ENCODE measurements at regions not wholly inside any gene's neighbourhood (a gene's known extent, or its start where the extent isn't known, plus 50 kb on each side); places are given as distances from the start of the nearest gene placed in this dataset.

DNA sequence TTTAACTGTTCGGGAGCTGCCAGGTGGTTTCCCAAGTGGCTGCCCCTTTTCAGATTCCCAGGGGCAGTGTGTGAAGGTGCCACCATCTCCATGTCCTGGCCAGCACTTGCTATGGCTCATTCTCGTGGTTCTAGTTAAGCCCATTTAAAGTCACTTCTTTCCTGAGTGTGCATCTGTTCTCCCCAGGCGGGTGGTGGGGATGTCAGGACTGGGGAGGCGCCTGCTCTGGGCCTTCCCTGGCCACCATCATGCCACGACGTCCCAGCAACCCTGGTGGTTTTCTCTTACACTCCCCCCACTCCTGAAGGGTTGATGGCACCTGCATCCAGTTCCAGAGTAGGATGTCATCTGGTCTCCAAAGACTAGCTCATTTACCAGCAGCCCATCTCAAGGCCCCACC is 56.8 kb upstream of the TAMM41 start:
- BruUV-seq (replicated peaks): no TSS peak
- H3K79me2 ChIP-seq (ENCODE audit: insufficient read depth, low read length): no peaks in the 10 kb centered on the region
- ChIA-PET CTCF (no interaction called here), POLR2A (no interaction called here), RAD21 (ENCODE audit: low non-redundant PET in 1 of 2, low total read pairs in 2 of 2, uncharacterized antibody in 2 of 2, unreplicated experiment in 2 of 2) (no interaction called here)
- H3K9ac ChIP-seq (ENCODE audit: low read length): no peak overlapping the region
- H3K4me2 ChIP-seq (ENCODE audit: low read length): no peak overlapping the region
- DNase-seq (ENCODE audit: low read depth, low spot score): no peak
- ATAC-seq: no peak
- H4K20me1 ChIP-seq (ENCODE audit: insufficient read depth): no peaks in the 10 kb centered on the region
- H3K36me3 ChIP-seq (ENCODE audit: control insufficient read depth in 1 of 2, insufficient read depth in 2 of 2, low read length in 2 of 2): no peaks in the 10 kb centered on the region
- TF ChIP-seq EZH2 (IDR thresholded peaks at IDR 0.05) (no peak), SRF (IDR thresholded peaks at IDR 0.05; ENCODE audit: low read depth) (no peak), EGR1 (IDR thresholded peaks at IDR 0.05; ENCODE audit: low read depth) (no peak), YY1 (IDR thresholded peaks at IDR 0.05; ENCODE audit: extremely low read depth, insufficient replicate concordance, low read depth, low read length) (no peak), ELF1 (IDR thresholded peaks at IDR 0.05; ENCODE audit: borderline replicate concordance, low read depth) (no peak), TCF7L2 (IDR thresholded peaks at IDR 0.05; ENCODE audit: borderline replicate concordance, extremely low read depth, insufficient read depth, insufficient read length) (no peak), ATF3 (IDR thresholded peaks at IDR 0.05) (no peak), CBX3 (IDR thresholded peaks at IDR 0.05; ENCODE audit: low read depth) (no peak), ZFX (IDR thresholded peaks at IDR 0.05) (no peak), SP1 (IDR thresholded peaks at IDR 0.05; ENCODE audit: low read depth) (no peak), ZBTB33 (IDR thresholded peaks at IDR 0.05; ENCODE audit: extremely low read depth, insufficient replicate concordance, low read length) (no peak), CTCF (IDR thresholded peaks at IDR 0.05 in 2 of 3, conservative IDR thresholded peaks at IDR 0.05 in 1 of 3; ENCODE audit: borderline replicate concordance in 1 of 3, insufficient read depth in 1 of 3, low read depth in 2 of 3, low read length in 2 of 3) (no peak), JUND (IDR thresholded peaks at IDR 0.05) (no peak), ZNF274 (IDR thresholded peaks at IDR 0.05; ENCODE audit: low read depth, low read length) (no peak), CEBPB (IDR thresholded peaks at IDR 0.05; ENCODE audit: low read depth) (no peak), POLR2AphosphoS5 (IDR thresholded peaks at IDR 0.05; ENCODE audit: low read depth, low read length) (no peak)
- no peaks in the 10 kb centered on the region for H3K4me1 ChIP-seq (ENCODE audit: control insufficient read depth in 1 of 2, insufficient read depth in 2 of 2, low read length in 2 of 2)
- intact Hi-C loops (cut with micrococcal nuclease): no loop called here
- no peaks in the 10 kb centered on the region for H3K9me2 ChIP-seq (ENCODE audit: insufficient read depth)
- no peaks in the 10 kb centered on the region for H3K9me3 ChIP-seq (ENCODE audit: control insufficient read depth in 1 of 2, insufficient read depth in 1 of 2, low read depth in 1 of 2, low read length in 2 of 2)
- H3K27ac ChIP-seq (ENCODE audit: low read depth, low read length): no peak overlapping the region
- H3K27me3 ChIP-seq (ENCODE audit: insufficient read depth, low read length): peaks cover 14% of the 10 kb centered on the region; the same call in 1 of the 2 replicates
- H3K4me3 ChIP-seq (replicated peaks in 1 of 2; ENCODE audit: low read depth in 1 of 2, low read length in 2 of 2): no peak overlapping the region
- H2AFZ ChIP-seq (ENCODE audit: low read depth, low read length, poor library complexity, severe bottlenecking): no peak overlapping the region
